Nucleus accumbens (tissue), 56 donors: ENCODE measurements at regions not wholly inside any gene's neighbourhood (a gene's known extent, or its start where the extent isn't known, plus 50 kb on each side); places are given as distances from the start of the nearest gene placed in this dataset.

ENCODE experiments used
- DNase-seq, 56 donors: peaks; one replicate each; lab custom pipeline; 2025; lab: John Stamatoyannopoulos, UW

GRCh38 chr16:55147396-55147795 lies 176.6 kb upstream of the IRX6 start:
- no peak for DNase-seq

DNA sequence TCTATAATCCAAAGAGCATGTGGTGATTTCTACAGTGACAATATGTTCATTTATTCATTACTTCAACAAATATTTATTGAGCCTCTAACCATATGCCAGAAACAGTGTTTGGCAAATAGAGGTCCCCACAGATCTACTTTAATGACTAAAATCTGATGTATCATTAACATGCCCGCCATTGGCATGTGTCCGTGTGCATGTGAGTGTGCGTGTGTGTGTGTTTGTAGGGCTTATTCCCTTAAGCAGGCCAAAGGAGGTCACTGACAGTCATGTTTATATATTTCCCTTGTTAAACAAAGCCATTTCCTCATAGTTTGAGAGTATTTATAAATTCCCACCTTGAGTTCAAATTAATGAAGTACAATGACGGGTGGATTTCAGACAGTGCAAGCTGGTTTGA lies 174.4 kb upstream of the IRX6 start:
- DNase-seq: no peak

DNA sequence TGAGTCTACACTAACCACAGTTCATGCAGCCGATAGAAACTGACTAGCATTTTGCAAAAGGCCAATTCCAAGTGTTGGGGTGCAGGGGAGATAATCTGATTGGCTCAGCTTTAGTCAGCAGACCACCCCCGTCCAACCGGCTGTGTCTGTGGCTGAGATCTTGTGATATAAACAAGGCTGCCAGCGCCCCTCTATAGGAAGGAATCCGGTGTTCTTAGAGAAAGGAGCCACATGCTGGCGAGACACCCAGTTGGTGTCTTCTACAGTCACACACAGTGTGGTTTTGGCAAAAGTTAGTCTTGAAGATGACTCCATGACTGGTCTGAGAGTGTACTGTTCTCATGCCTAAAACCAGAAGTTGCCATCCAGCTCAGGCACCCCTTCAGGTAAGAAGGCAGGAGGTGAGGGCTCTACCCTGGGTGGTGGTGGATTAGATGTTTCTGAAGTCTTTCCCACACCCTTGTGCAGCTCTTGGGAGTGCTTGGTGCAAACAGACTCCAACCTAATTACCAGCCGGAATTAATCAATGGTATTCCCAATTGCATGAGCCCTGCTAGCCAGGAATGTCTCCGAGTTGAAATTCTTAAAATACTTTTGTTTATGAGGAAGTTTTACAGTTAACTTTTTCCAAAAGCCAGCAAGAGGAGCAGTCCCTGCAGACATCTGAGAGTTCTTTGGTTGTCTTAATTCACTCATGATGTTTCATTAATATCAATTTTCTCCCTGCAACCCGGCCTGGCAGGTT lies 172.3 kb upstream of the IRX6 start:
- DNase-seq: no peak

- DNase-seq: no peak
Measured at GRCh38 chr16:55152875-55153390, 171.1 kb upstream of the IRX6 start.

- DNase-seq: no peak
Measured at GRCh38 chr16:55154262-55154661, 169.7 kb upstream of the IRX6 start.

DNA sequence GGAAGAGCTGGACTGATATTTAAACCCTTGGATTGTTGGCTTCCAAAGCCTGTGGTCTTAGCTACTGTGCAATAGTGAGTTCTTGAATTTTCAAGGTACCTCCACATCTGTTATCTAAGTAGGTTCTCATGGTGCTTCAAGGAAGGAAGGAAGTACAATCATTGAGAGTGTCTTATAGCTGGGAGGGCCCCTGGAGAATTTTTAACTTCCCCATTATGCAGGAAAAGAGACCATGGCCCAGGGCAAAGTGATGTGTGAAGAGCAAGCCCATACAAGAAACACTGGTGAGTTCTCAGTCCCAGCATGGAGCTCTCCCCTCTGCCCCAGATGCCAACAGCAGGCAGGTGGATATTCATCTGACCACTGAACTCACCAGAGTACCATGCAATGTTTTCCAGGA lies 169.0 kb upstream of the IRX6 start:
- DNase-seq: no peak

- no peak for DNase-seq
Measured at GRCh38 chr16:55155815-55156214, 168.2 kb upstream of the IRX6 start.

- DNase-seq: no peak
Measured at GRCh38 chr16:55169780-55170179, 154.2 kb upstream of the IRX6 start.

- DNase-seq: no peak
Measured at GRCh38 chr16:55171241-55171640, 152.8 kb upstream of the IRX6 start.

DNA sequence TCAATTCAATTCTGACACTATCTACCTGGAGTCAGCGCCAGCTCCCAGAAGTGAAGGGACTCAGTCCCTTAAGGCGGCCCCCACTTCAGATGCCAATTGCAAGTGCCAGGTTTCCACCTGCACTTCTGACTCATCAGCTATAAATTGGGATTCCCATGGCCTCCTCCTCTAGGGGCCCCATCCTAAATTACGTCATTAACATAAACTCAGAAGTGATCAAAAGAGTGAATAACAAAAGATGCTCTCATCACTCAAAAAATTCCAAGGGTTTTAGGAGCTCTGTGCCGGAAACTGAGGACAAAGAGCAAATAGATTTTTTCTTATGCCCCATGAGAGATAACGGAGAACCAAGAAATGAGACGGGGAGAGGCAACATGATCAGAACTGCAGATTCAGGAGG lies 148.6 kb upstream of the IRX6 start:
- no peak for DNase-seq

- DNase-seq: no peak
Measured at GRCh38 chr16:55176901-55177300, 147.1 kb upstream of the IRX6 start.

DNA sequence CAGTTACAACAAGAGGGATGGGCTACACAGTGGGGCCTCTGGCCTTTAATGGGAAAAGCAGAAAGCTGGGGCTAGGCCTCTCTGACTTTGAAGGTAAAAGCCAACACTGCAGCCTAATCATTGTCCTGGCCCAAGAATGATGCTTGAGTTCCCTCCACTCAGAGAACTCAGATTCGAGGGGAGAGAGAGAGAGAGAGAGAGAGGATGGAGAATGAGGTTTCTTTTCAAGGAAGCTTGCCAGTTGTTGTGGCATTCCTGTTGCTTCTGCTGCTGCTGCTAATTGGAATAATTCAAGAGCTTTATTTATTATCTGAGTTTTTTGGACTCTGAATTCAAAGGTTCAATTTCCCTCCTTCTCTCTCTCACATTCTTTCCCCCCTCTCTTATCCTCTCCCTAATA lies 144.6 kb upstream of the IRX6 start:
- DNase-seq: no peak

GRCh38 chr16:55179852-55180585 lies 144.0 kb upstream of the IRX6 start:
- DNase-seq: peak in 2 of 56 donors; percentile 2 to 9

DNA sequence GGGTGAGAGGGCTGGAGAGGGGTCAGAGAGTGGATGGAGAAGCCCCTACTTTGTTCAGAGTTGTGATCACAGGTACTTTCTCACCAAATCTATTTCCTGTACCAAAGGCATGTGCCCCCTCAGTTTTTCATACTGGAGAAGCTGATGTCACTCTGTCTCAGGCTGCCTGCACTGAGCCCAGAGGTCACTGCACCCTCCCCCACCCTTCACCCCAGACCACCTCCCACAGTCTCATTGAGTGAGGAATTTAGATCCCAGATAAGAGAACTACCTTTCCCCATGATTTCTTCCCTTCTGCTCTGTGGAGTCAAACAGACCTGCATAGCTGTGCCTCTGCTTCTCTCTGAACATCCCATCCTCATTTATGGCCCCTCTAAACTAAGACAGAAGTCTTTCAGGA lies 140.0 kb upstream of the IRX6 start:
- no peak for DNase-seq

GRCh38 chr16:55184619-55185018 lies 139.4 kb upstream of the IRX6 start:
- no peak for DNase-seq

DNA sequence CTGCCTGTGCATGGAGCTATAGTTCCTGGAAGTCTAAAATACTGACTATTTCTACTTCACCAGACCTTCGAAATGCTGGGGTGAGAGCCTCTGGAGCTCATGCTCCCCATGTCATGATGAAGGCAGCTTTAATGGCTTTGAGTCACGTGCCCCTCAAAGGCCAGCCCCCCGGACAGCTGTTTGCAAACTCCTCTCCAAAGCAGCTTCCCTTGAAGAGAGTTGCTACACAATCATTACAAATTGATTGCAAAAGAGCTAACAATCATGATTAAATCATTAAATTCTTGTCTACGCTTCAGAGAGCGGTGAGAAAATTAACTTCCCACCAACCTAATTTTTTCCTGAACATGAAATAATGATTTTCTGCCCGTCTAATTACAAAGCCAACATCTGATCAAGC lies 134.8 kb upstream of the IRX6 start:
- DNase-seq: no peak

DNA sequence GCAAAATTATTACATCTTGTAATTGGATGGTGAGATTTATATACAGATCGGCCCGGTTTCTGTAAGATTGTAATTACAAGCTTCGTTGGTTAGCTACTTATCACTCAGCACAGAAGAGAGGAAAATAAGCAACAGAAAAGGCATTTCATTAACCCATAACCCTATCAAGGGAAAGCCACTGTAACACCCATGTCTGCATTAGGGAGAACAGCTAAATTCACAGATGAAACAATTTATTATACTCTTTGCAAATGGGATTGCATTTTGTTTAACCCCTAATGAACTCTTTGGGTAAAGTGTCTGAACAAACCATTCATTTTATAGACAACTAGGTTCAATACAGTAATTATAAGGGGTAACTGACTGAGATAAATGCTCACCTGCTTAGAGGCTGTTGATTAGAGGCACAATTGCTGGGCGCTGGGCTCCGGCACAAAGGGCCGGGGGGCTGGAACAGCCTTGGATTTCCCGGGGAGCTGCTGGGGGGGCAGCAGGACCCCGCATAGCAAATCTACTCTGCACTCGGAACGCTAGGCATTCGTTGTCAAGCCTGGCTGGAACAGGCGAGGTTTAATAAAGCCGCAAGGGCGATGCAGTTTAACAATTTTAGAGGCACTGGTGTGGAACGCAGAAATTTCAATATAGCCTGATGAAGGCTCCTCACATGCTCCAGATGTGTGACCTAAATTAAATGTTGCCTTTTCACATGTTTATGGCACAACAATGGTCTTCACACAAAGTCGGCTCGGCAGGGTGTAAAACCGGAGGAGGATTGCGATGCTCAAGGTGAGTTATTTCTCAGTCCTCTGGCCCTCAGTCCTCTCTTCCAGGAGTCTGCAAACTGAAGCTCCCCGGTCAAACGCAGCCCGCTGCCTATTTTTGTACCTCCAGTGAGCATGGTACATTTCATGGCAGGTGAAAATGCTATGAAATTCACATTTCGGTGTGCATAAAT lies 134.0 kb upstream of the IRX6 start:
- DNase-seq: no peak

GRCh38 chr16:55192734-55193133 lies 131.3 kb upstream of the IRX6 start:
- no peak for DNase-seq

GRCh38 chr16:55203570-55203969 lies 120.4 kb upstream of the IRX6 start:
- DNase-seq: no peak

DNA sequence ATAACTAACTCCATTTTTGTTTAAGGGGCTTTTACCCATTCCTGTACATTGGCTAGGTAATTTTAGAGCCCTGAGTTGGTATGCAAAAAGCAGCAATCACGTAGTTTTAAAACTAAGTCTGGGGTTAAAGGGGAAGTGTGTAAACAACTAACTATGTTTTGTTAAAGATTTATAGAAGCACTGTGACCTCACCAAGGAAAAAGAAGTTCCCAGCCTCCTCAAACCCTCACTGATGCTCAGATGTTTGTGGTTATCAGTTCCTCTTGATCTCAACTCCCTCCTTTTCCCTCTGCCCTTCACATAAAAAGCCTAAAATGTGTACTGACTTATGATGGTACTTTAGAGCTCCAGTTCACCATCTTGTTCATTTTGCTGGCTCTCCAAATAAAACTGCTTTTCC lies 119.9 kb upstream of the IRX6 start:
- no peak for DNase-seq

- no peak for DNase-seq
Measured at GRCh38 chr16:55204923-55205322, 119.1 kb upstream of the IRX6 start.
